GM18511 (cell line): ENCODE measurements at regions not wholly inside any gene's neighbourhood (a gene's known extent, or its start where the extent isn't known, plus 50 kb on each side); places are given as distances from the start of the nearest gene placed in this dataset.
"Not testable (repeated sequence)": the region's sequence is repeated elsewhere in the genome, so short reads cannot be mapped to it uniquely, and the experiment has no call there.

ENCODE experiments used
- ATAC-seq: cut with Tn5 transposase; IDR thresholded peaks from one replicate; pipeline ENCODE4 v1.9.1; 2021; ENCODE audit warnings: mild to moderate bottlenecking, moderate library complexity; ENCODE audit not compliant: unreplicated experiment

GRCh38 chr3:96480881-96481280 is 333.5 kb upstream of the EPHA6 start:
- ATAC-seq = no peak

GRCh38 chr3:96483191-96483590 is 331.2 kb upstream of the EPHA6 start:
- ATAC-seq = not testable (repeated sequence)

- no peak for ATAC-seq
Measured at GRCh38 chr3:96483781-96484180, 330.6 kb upstream of the EPHA6 start.

- no peak for ATAC-seq
Measured at GRCh38 chr3:96488708-96489107, 325.7 kb upstream of the EPHA6 start.

GRCh38 chr3:96491023-96491422 is 323.4 kb upstream of the EPHA6 start:
- no peak for ATAC-seq

GRCh38 chr3:96491868-96492267 is 322.5 kb upstream of the EPHA6 start:
- ATAC-seq = no peak

GRCh38 chr3:96510334-96510733 is 304.1 kb upstream of the EPHA6 start:
- no peak for ATAC-seq

GRCh38 chr3:96537165-96537564 is 277.2 kb upstream of the EPHA6 start:
- no peak for ATAC-seq

GRCh38 chr3:96538186-96538585 is 276.2 kb upstream of the EPHA6 start:
- ATAC-seq = no peak

GRCh38 chr3:96548073-96548472 is 266.3 kb upstream of the EPHA6 start:
- no peak for ATAC-seq

GRCh38 chr3:96576935-96577334 is 237.5 kb upstream of the EPHA6 start:
- ATAC-seq = no peak

GRCh38 chr3:96584066-96584465 is 230.3 kb upstream of the EPHA6 start:
- no peak for ATAC-seq

GRCh38 chr3:96606865-96607264 is 207.5 kb upstream of the EPHA6 start:
- not testable (repeated sequence) for ATAC-seq

- ATAC-seq = no peak
Measured at GRCh38 chr3:96619475-96619874, 194.9 kb upstream of the EPHA6 start.

- no peak for ATAC-seq
Measured at GRCh38 chr3:96622878-96623277, 191.5 kb upstream of the EPHA6 start.

GRCh38 chr3:96631050-96631449 is 183.3 kb upstream of the EPHA6 start:
- no peak for ATAC-seq

- no peak for ATAC-seq
Measured at GRCh38 chr3:96646596-96646995, 167.8 kb upstream of the EPHA6 start.

- no peak for ATAC-seq
Measured at GRCh38 chr3:96657710-96658109, 156.7 kb upstream of the EPHA6 start.

GRCh38 chr3:96671861-96672595 is 142.4 kb upstream of the EPHA6 start:
- ATAC-seq = not testable (repeated sequence)

- ATAC-seq = no peak
Measured at GRCh38 chr3:96677156-96677555, 137.2 kb upstream of the EPHA6 start.

GRCh38 chr3:96678325-96678724 is 136.1 kb upstream of the EPHA6 start:
- ATAC-seq = no peak

GRCh38 chr3:96700322-96701315 is 113.8 kb upstream of the EPHA6 start:
- no peak for ATAC-seq
